CD4-positive, alpha-beta T cell treated with Interleukin-10 for 1 hour (primary cell): ENCODE measurements at regions not wholly inside any gene's neighbourhood (a gene's known extent, or its start where the extent isn't known, plus 50 kb on each side); places are given as distances from the start of the nearest gene placed in this dataset.

Source experiments
- DNase-seq: peaks from one replicate; pipeline ENCODE4 v3.0.0-alpha.2; 2020

GRCh38 chr5:2696156-2696807 is 55.2 kb downstream of the IRX2 start:
- no peak for DNase-seq

GRCh38 chr5:2695200-2695891 is 56.1 kb downstream of the IRX2 start:
- DNase-seq = no peak

GRCh38 chr5:2691530-2691929 is 59.9 kb downstream of the IRX2 start:
- DNase-seq = no peak

- DNase-seq = no peak
Observed at GRCh38 chr5:2690293-2690692, 61.2 kb downstream of the IRX2 start.

GRCh38 chr5:2688586-2688985 is 62.9 kb downstream of the IRX2 start:
- no peak for DNase-seq

- no peak for DNase-seq
Observed at GRCh38 chr5:2687746-2688145, 63.7 kb downstream of the IRX2 start.

GRCh38 chr5:2686321-2687124 is 65.0 kb downstream of the IRX2 start:
- no peak for DNase-seq

GRCh38 chr5:2685651-2686272 is 65.7 kb downstream of the IRX2 start:
- no peak for DNase-seq

GRCh38 chr5:2684606-2685005 is 66.9 kb downstream of the IRX2 start:
- no peak for DNase-seq

- DNase-seq = no peak
Observed at GRCh38 chr5:2683720-2684119, 67.8 kb downstream of the IRX2 start.

GRCh38 chr5:2681476-2681875 is 70.0 kb downstream of the IRX2 start:
- DNase-seq = no peak

- DNase-seq = no peak
Observed at GRCh38 chr5:2680979-2681378, 70.5 kb downstream of the IRX2 start.

- no peak for DNase-seq
Observed at GRCh38 chr5:2677689-2678088, 73.8 kb downstream of the IRX2 start.

- no peak for DNase-seq
Observed at GRCh38 chr5:2675548-2675947, 75.9 kb downstream of the IRX2 start.

- DNase-seq = no peak
Observed at GRCh38 chr5:2674456-2674855, 77.0 kb downstream of the IRX2 start.

GRCh38 chr5:2670940-2671339 is 80.5 kb downstream of the IRX2 start:
- no peak for DNase-seq

- DNase-seq = no peak
Observed at GRCh38 chr5:2669913-2670312, 81.6 kb downstream of the IRX2 start.

- no peak for DNase-seq
Observed at GRCh38 chr5:2669259-2669658, 82.2 kb downstream of the IRX2 start.

GRCh38 chr5:2666081-2666480 is 85.4 kb downstream of the IRX2 start:
- no peak for DNase-seq

GRCh38 chr5:2663489-2663888 is 88.0 kb downstream of the IRX2 start:
- no peak for DNase-seq

- DNase-seq = no peak
Observed at GRCh38 chr5:2660315-2660714, 91.2 kb downstream of the IRX2 start.

- DNase-seq = no peak
Observed at GRCh38 chr5:2658881-2659470, 92.5 kb downstream of the IRX2 start.

GRCh38 chr5:2658447-2658846 is 93.0 kb downstream of the IRX2 start:
- DNase-seq = no peak
